Panc1 (cell line): ENCODE measurements at regions not wholly inside any gene's neighbourhood (a gene's known extent, or its start where the extent isn't known, plus 50 kb on each side); places are given as distances from the start of the nearest gene placed in this dataset.

Experiments
- ATAC-seq: fragments of 200-7000 bp; cut with Tn5 transposase; 2 replicates; pipeline ENCODE4 v1.9.1; 2020; ENCODE audit warnings: mild to moderate bottlenecking, moderate library complexity
- BruUV-seq: library from RNA; stranded (reverse); fragments of 400-500 nt; replicated peaks from 2 replicates; lab custom pipeline; 2021; lab: Mats Ljungman, UMichigan
- CTCF ChIA-PET: fragments of 300-600 bp; sonication (Branson Sonifier 250); formaldehyde crosslinking; loops from one replicate; lab custom pipeline; 2022; ENCODE audit warnings: antibody characterized with exemption; lab: Charles Lee
- POLR2A ChIA-PET: fragments of 300-600 bp; sonication (Branson Sonifier 250); formaldehyde crosslinking; loops from one replicate; lab custom pipeline; 2022; ENCODE audit warnings: antibody characterized with exemption; lab: Charles Lee
- DNase-seq: peaks from one replicate; pipeline ENCODE4 v3.0.0-alpha.2; 2010; ENCODE audit warnings: low read depth, low spot score
- H3K27ac ChIP-seq: 2 replicates; pipeline ENCODE4 v1.5.1; 2011; ENCODE audit warnings: mild to moderate bottlenecking, low read length, inconsistent platforms
- H3K27me3 ChIP-seq: fragments of 200-500 bp; sonication (Bioruptor generic); 2 replicates; pipeline ENCODE4 v1.6.0; 2014; ENCODE audit warnings: low read length, inconsistent platforms; ENCODE audit not compliant: control insufficient read depth, insufficient read depth
- H3K36me3 ChIP-seq: fragments of 200-500 bp; sonication (Bioruptor generic); 2 replicates; pipeline ENCODE4 v1.5.1; 2014; ENCODE audit warnings: inconsistent platforms, mild to moderate bottlenecking, low read length, moderate library complexity; ENCODE audit not compliant: control insufficient read depth, insufficient read depth
- H3K4me1 ChIP-seq: 2 replicates; pipeline ENCODE4 v1.5.1; 2011; ENCODE audit warnings: inconsistent platforms, mild to moderate bottlenecking, low read length, moderate library complexity; ENCODE audit not compliant: control insufficient read depth, insufficient read depth
- H3K4me3 ChIP-seq, 2 experiments: 2 replicates each; pipeline ENCODE4 v1.5.1; 2011 to 2012; ENCODE audit warnings: low read depth in 2 of 2, low read length in 2 of 2, mild to moderate bottlenecking in 2 of 2, inconsistent platforms in 1 of 2, moderate library complexity in 1 of 2
- H3K9me3 ChIP-seq: fragments of 200-500 bp; sonication (Bioruptor generic); 2 replicates; pipeline ENCODE4 v1.5.1; 2014; ENCODE audit warnings: low read depth, mild to moderate bottlenecking, inconsistent platforms, low read length, moderate library complexity; ENCODE audit not compliant: control insufficient read depth, insufficient read depth
- CTCF ChIP-seq: fragments of 450-650 bp; IDR thresholded peaks from 2 replicates; pipeline ENCODE4 v1.5.1; 2017; ENCODE audit warnings: mild to moderate bottlenecking
- POLR2AphosphoS5 ChIP-seq: IDR thresholded peaks from 2 replicates; pipeline ENCODE4 v1.6.1; 2012; ENCODE audit warnings: mild to moderate bottlenecking, low read depth, low read length, moderate library complexity
- SIN3A ChIP-seq: IDR thresholded peaks from 2 replicates; pipeline ENCODE4 v1.6.1; 2012; ENCODE audit warnings: low read depth, mild to moderate bottlenecking, low read length, moderate library complexity, borderline replicate concordance; ENCODE audit not compliant: insufficient read depth
- TCF7L2 ChIP-seq: IDR thresholded peaks from 2 replicates; pipeline ENCODE4 v1.6.1; 2011; ENCODE audit warnings: mild to moderate bottlenecking, low read depth, low read length, inconsistent platforms
- in situ Hi-C: cut with HindIII; loops from 2 replicates; pipeline ENCODE4 v1.10.0; 2016; ENCODE audit warnings: low sequenced_read_pairs, low pct_unique_long_range_greater_than_20kb
- intact Hi-C: fragments of 100-400 bp; cut with micrococcal nuclease; formaldehyde crosslinking; loops from one replicate; pipeline ENCODE4 v1.10.0; 2022; ENCODE audit not compliant: unreplicated experiment
- TF ChIP-seq, protein P1 (sequence below), 2 experiments: IDR thresholded peaks; 2 replicates each; pipeline ENCODE4 v1.6.1; 2011 to 2012; ENCODE audit warnings: low read depth in 2 of 2, control low read depth in 1 of 2, low read length in 1 of 2, mild to moderate bottlenecking in 1 of 2, moderate library complexity in 1 of 2; ENCODE audit not compliant: insufficient read depth in 1 of 2

DNA sequence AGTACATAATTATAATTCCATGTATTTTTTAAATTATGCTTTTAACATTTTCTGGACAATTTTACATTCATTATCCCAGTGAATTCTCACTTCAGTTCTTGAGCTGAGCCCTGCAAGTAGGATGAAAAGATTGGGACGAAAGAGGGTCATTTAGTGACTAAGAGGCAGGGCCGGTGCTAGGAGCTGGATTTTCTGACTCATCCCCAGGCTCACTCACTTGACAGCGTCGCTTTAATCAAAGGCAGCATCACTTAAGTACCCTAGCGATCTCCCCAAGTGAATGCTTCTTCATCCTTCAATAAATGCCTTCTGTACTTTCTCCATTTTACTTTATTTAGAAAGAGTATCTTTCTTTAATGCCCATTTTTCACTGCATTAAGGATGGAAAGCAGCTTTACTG is 263.6 kb downstream of the HS3ST1 start:
- CTCF ChIA-PET: no interaction called here
- no peak for DNase-seq

DNA sequence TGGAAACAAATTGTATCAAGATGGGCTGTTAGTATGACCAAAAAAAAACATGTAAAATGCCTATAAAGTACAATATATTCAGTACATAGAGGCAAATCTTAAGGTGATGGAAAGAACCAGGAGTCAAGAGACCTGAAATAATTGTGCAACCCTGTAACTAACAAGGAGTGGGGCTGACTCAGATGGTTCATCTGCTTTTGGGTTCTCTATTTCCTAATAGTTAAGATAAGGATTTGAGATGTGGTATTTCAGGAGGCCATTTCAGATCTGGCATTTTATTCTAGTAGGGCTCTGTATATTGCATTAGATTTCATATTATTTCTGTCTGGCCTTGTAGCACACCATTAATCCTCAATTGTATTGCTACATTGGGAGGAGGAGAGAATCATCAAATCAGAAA is 268.4 kb downstream of the HS3ST1 start:
- no peaks in the 10 kb centered on the region for H3K27me3 ChIP-seq
- no peak overlapping the region for H3K27ac ChIP-seq
- intact Hi-C loops (no loop called here), in situ Hi-C loops (no loop called here)
- no peak overlapping the region for H3K4me3 ChIP-seq
- ChIA-PET POLR2A (no interaction called here), CTCF (no interaction called here)
- no peaks in the 10 kb centered on the region for H3K4me1 ChIP-seq
- no TSS peak for BruUV-seq
- H3K36me3 ChIP-seq: no peaks in the 10 kb centered on the region
- DNase-seq (no peak), ATAC-seq (no peak)
- TF ChIP-seq POLR2AphosphoS5 (no peak), SIN3A (no peak), CTCF (no peak), TCF7L2 (no peak)
- TF ChIP-seq, protein P1, sequence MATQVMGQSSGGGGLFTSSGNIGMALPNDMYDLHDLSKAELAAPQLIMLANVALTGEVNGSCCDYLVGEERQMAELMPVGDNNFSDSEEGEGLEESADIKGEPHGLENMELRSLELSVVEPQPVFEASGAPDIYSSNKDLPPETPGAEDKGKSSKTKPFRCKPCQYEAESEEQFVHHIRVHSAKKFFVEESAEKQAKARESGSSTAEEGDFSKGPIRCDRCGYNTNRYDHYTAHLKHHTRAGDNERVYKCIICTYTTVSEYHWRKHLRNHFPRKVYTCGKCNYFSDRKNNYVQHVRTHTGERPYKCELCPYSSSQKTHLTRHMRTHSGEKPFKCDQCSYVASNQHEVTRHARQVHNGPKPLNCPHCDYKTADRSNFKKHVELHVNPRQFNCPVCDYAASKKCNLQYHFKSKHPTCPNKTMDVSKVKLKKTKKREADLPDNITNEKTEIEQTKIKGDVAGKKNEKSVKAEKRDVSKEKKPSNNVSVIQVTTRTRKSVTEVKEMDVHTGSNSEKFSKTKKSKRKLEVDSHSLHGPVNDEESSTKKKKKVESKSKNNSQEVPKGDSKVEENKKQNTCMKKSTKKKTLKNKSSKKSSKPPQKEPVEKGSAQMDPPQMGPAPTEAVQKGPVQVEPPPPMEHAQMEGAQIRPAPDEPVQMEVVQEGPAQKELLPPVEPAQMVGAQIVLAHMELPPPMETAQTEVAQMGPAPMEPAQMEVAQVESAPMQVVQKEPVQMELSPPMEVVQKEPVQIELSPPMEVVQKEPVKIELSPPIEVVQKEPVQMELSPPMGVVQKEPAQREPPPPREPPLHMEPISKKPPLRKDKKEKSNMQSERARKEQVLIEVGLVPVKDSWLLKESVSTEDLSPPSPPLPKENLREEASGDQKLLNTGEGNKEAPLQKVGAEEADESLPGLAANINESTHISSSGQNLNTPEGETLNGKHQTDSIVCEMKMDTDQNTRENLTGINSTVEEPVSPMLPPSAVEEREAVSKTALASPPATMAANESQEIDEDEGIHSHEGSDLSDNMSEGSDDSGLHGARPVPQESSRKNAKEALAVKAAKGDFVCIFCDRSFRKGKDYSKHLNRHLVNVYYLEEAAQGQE (IDR thresholded peaks at IDR 0.05; ENCODE audit: insufficient read depth in 1 of 2, low read depth in 2 of 2, low read length in 1 of 2): no peak
- no peaks in the 10 kb centered on the region for H3K9me3 ChIP-seq

More for the DNA sequence above, 263.6 kb downstream of the HS3ST1 start:
- no TSS peak for BruUV-seq
- intact Hi-C loops (no loop called here), in situ Hi-C loops (no loop called here)
- H3K36me3 ChIP-seq: no peaks in the 10 kb centered on the region
- no peak overlapping the region for H3K27ac ChIP-seq
- TF ChIP-seq TCF7L2: no peak
- TF ChIP-seq, protein P1 (IDR thresholded peaks at IDR 0.05; ENCODE audit: insufficient read depth in 1 of 2, low read depth in 2 of 2, low read length in 1 of 2): no peak
- no peaks in the 10 kb centered on the region for H3K27me3 ChIP-seq
- no peaks in the 10 kb centered on the region for H3K4me1 ChIP-seq
- no peak for ATAC-seq
- no peaks in the 10 kb centered on the region for H3K9me3 ChIP-seq
- POLR2A ChIA-PET: no interaction called here
- H3K4me3 ChIP-seq: no peak overlapping the region
